Left renal pelvis (tissue), 4 donors: ENCODE measurements at regions not wholly inside any gene's neighbourhood (a gene's known extent, or its start where the extent isn't known, plus 50 kb on each side); places are given as distances from the start of the nearest gene placed in this dataset.

Source experiments
- DNase-seq, 4 donors: peaks; one replicate each; pipeline ENCODE4 v3.0.0-alpha.2; 2013; ENCODE audit warnings: low read depth in 4 of 4, low spot score in 3 of 4

DNA sequence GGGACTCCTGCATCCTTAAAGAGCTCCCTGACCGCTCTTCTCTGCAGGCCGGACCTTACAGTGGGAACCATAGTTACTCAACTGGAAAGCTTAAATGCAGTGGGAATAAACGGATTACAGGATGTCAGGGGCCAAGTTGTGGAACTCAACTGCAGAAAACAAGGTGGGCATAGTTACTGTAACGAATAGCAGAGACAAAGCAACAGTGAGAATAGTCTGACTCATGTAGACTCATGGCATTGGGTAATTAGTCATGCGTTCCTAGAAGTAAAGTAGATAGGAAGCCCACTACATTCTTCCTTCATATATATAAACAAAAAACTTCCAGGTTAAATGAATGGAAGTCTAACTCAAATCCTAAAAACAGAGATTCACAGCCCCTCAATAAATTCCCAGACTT lies 95.5 kb upstream of the CHRNA7 start:
- no peak for DNase-seq

DNA sequence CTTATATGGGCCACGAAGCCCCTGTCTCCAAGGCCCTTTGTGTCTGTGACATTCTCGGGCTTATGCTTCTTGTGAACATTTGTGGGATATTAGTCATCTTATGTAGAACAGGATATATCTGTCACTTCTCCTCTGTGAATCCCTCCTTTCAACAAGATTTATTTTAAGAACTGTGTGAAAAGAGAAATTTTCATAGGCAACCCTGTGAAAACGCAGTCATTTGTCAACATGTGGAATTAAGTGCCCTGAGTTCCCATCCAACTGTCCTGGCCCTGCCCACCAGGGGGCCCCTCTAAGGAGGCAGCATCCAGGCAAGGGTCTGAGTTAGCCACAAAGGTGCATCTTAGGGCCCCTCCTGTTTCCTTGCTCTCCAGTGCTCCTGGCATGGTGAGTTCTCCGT lies 76.8 kb upstream of the CHRNA7 start:
- DNase-seq = no peak

DNA sequence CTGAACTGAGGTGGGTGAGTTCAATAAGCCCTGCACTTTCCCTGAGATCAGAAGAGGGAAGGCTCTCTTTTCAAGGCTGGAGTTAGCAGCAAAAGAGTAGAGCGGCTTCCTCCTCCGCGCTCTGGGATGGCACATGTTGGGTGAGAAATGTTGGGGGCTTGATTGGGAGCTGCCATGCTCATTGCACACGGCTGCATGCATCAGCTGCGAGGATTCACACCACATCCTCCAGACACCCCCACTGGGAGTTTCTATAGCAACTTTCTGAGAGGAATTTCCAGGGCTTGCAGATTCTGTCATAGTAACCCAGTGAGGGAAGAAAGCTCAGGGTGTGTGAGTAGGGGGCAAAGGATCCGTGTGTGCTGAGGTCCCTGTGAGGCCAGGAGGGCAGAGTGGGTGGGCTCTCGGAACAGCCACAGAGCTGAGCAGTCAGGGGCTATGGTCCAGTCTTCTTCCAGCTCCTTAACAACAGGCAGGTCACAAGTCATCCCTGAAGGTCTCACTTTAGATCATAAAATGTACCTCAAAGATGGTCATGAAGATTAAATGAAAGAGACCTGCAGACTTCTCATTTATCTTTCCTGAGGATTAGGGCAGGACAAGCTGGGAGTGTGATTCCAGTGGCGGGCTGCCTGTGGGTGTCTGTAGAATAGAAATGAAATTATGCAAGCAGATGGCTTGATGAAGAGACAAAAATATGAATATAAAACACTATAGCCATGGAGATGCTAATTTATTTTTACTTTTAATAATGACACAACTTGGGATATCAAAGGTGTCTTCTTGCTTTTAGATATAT lies 75.7 kb upstream of the CHRNA7 start:
- no peak for DNase-seq

DNA sequence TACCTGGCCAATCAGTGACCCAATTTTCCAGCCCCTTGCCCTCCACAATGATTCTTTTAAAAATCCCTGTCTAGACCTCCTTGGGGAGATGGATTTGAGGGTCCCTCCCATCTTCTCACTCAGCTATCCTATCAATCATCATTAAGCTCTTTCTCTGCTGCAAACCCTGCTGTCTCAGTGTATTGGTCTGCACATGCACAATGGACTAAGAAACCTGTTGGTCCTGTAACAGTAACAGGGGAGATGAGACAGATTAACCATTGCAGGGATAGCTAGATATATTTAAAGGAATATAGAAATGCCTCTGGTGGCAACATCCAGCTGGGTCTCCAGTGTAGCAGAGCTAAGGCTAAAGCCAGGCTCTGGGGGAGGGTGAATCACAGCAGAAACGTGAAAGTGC lies 74.6 kb upstream of the CHRNA7 start:
- no peak for DNase-seq

DNA sequence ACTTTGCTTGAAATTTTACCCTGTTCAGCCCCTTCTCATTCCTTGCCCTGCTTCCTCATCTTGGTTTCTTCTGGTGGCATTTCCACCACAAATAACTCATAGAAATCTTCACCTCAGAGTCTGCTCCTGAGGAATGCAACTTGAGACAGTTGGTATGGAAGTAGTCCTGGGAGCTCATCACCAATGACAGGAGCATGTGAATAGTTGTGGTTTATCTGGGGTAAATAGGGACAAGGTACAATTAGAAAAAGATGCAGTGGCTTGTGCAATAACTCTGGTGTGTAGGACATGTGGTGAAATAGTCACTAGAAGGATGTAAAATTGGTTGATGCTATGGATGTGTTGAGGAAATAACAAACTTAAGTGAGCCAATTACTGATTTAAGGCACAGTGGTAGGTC lies 72.7 kb upstream of the CHRNA7 start:
- DNase-seq = no peak

DNA sequence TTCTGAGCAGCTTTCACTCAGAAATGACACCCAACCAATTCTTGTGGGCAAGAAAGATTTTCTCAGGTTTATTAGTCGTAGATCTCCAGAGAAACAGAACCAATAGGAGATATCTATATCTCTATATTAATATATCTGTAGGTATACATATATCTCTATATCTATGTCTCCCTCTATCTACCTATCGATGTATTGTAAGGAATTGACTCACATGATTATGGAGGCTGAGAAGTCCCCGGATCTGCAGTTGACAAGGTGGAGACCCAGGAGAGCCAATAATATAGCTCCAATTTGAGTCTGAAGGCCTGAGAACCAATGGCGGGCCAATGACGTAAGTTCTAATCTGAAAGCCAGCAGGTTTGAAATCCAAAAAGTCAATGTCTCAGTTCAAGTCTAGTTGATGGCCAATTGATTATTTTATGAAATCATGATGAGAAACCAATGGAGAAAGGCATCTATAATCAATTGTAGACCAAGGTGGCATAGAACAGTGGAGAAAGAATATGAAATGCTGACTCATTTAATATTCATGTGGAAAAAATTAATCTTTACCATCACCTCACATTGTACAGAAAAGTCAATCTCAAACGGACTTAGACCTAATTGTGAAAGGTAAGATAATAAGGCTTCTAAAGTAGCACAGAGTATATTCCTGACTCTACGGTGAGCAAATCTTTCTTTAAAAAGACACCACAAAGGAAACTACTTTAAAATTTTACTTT lies 65.6 kb upstream of the CHRNA7 start:
- no peak for DNase-seq

DNA sequence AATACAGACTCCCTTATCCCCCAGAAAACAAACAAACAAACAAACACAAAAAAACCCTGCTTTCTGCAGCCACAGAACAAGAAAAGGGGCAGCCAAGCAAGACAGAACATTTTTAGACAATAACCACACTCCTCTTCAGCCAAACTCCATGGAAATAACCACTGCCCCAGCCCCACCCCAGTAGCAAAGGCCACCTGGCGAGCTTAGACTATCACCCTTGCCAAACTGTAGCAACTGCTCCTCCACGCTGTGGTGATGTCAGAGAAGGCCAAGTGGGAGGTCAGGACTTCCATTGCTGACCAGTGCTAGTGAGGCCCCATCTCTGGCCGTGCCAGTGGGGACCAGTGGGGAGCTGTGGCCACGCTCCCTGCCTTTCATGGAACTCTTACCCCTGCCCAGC lies 60.3 kb upstream of the CHRNA7 start:
- DNase-seq = no peak

DNA sequence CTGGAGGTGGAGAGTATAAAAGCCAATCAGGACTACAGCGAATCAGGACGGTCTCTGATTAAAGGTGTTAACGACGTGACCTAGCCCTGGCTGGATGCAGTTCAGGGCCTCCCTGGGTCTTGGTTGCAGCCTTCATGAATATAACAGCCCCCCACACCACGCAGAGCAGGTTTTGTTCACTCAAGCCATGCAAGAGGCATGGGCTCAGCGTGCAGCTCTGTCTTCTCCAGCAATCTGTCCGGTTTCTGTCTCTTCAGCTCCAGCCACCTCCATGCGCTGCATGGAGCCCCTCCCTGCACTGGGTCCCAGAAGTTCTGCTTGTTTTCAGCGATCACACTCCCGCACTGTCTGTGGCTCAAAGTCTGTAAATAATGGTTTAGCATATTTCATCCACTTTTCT lies 57.1 kb upstream of the CHRNA7 start:
- no peak for DNase-seq

DNA sequence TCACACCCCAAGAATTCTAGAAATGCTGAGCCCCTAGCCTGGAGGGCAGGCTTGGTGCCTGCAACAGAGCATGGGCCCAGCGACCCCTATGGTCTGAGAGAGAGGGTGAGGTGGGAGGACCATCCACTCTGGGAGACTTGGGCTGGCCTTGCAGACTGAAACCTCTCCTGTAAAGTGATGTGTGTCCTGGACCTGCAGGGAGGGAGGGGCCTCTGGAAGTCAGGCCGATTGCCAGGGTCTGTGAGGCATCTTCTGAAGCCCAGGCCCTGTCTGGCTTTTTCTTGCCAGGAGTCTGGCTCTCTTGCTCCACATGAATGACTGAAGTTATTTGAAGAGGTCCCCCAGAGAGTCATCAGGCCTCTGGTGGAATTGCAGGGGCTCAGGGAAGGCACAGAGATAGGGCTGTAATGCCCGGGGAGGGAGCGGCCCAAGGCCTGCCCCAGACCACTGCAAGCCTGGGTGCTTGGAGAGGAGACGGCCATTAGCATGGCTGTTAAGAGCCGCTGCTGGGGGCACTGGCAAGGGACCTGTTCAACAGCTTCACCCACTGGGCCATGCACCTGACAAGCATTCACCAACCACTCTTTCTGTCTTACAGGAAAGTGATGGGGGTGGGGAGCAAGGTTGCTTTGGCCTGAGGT lies 56.0 kb upstream of the CHRNA7 start:
- no peak for DNase-seq

DNA sequence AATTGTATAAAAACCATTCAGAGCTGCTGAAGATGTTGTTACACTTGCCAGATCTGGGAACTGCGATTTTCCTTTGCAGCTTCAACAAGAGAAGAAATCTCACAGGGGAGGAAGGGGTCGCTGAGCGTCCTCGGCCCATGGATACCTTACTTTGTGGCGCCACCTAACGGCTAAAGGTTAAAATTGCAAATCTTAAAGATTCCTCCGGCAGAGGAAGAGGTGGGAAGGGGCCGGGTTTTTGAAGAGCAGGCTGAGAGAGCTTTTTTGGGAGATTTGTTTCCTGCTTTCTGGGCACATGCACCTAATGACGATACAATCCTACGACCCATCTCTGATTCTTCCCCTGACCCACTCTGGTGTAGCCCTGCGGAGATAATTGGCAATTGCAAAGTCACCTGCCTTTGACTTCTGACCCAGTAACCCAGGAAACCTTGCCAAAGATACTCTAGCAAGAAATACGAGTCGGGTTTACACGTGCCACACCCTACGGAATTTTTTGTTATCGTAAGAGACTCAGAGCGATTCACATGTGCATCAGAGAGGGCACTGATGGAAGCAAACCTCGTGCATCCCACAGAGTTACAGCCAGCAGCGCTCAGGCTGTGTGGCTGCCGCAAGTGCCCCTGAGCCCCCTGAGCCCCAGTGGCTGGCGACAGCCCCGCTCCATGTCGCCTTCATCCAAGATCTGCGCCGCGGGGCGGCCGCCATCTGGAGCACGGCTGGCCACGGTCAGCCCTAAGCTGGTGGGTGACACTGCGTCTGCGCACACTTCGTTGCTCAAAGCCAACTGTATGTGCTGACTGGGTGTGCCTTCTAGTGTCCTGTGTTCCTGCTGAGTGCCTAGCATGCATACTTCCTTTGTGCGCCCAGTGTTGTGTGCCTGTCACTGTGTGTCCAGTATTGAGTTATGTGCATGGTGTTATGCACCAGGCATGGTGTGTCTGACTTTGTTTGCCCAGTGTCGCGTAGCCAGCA lies 55.2 kb upstream of the CHRNA7 start:
- DNase-seq = peak in 3 of 4 donors; percentile 39 to 50 (median 46)

DNA sequence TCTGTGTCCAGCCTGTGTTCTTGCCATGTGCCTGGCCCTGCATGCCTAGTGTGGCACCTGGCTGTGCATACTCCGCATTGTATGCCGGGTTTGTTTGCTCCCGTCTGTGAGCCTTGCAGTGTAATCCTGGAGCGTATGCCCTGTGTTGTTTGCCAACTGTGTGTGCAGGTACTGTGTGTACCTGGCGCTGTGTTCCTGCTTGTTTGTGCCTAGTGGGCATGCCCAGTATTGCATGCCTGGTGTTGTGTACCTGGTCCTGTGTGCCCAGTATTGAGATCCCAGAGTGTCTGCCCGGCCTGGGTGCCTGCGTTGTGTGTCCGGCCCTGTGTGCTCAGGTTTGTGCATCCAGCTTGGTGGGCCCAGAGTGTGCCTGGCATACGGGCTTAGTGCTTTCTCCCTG lies 54.5 kb upstream of the CHRNA7 start:
- DNase-seq = no peak

DNA sequence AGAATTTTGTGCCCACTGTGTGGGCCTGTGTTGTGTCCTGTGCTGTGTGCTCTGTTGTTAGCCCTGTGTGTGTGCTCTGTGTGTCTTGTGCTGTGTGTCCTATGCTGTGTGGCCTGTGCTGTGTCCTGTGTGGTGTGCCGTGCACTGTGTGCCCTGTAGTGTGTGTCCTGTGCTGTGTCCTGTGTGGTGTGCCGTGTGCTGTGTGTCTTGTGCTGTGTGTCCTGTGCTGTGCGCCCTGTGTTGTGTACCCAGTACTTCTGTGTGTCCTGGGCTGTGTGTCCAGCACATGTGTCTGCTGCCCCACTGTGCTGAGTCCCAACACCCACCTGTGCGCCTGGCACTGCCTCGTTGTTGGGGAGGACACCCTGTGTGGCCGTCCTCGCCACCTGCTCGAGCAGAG lies 53.2 kb upstream of the CHRNA7 start:
- no peak for DNase-seq

DNA sequence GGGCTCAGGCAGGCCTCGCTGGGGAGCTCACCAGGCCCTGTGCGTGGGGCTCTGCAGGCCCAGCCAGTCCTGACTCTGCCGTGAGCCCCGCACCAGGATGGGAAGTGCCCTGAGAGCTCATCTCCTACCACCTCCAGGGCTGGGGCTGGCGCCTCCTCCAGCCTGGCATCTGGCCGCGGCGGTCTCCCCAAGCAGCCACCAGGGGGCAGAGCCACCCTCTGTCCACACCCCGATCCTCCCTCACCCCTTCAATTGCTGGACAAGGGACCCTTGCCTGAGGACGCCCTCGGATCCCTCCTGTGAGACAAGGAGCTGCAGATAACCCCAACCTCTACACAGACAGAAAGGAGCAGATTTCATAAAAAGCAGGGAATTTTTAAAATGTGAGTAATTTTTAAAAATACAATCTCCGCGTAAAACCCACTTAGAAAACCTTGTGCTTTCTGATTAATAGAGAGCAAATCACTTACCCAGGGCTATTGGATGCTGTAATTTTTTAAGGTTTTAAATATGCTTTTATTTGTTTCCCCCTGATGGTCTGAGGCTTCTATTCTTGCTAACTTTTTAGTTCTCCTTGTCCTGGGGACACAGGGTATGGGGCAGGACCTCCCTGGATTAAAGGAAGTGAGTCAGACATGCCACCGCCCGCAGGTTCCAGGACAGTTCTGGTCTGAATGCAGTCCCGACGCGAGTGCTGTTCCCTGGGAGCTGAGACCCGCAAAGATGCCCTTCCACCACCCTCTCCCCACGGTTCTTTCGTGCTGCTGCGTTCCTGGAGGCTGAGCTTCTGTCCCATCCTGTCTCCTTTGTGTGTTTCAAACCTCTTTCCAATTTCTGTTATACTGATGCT lies 52.3 kb upstream of the CHRNA7 start:
- peak in 1 of 4 donors; percentile 26 for DNase-seq
